ENCODE measurements at regions not wholly inside any gene's neighbourhood (a gene's known extent, or its start where the extent isn't known, plus 50 kb on each side); places are given as distances from the start of the nearest gene placed in this dataset.
"Not testable (repeated sequence)": the region's sequence is repeated elsewhere in the genome, so short reads cannot be mapped to it uniquely, and the experiment has no call there.

DNA sequence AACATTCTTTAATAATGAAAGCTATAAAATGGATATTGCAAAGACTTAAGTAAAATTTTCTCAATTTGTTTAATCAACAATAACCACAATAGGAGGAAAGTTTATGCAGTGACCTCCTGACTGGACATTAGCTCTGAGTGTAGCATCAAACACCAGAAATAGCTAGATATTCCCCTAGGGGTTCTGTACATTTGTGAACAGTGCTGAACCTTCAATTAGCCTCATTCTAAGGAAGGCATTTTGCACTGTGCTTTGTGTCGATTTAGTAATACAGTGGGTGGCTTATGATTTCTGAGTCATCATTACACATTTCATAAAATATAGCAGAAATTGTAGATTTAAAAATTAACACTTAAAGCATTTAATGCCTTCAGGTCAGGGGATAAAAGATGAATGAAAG lies 367.3 kb upstream of the PCDH15 start:
- DNase-seq (ENCODE audit: extremely low read depth, low read depth) = no peak
- no peak overlapping the region for H3K4me3 ChIP-seq (replicated peaks; ENCODE audit: low read depth, low read length)
- TF ChIP-seq, protein P1, sequence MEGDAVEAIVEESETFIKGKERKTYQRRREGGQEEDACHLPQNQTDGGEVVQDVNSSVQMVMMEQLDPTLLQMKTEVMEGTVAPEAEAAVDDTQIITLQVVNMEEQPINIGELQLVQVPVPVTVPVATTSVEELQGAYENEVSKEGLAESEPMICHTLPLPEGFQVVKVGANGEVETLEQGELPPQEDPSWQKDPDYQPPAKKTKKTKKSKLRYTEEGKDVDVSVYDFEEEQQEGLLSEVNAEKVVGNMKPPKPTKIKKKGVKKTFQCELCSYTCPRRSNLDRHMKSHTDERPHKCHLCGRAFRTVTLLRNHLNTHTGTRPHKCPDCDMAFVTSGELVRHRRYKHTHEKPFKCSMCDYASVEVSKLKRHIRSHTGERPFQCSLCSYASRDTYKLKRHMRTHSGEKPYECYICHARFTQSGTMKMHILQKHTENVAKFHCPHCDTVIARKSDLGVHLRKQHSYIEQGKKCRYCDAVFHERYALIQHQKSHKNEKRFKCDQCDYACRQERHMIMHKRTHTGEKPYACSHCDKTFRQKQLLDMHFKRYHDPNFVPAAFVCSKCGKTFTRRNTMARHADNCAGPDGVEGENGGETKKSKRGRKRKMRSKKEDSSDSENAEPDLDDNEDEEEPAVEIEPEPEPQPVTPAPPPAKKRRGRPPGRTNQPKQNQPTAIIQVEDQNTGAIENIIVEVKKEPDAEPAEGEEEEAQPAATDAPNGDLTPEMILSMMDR (IDR thresholded peaks at IDR 0.05; ENCODE audit: low read depth, low read length, missing control alignments) = no peak

DNA sequence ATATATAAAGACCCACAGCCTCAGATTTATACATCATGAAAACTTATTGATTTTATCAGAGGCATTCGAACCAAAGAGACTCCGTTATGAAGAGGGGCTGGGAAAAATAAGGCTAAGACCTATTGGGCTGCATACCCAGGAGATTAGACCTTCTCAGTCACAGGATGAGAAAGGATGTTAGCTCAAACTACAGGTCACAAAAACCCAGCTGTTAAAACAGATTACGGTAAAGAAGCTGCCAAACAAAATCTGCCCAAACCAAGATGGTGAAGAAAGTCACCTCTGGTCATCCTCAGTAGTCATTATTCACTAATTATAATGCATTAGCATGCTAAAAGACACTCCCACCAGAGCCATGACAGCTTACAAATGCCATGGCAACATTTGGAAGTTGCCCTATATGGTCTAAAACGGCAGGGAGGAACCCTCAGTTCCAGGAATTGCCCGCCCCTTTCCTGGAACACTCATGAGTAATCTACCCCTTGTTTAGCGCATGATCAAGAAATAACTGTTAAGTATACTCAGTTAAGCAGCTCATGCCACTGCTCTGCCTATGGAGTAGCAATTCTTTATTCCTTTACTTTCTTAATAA lies 362.5 kb upstream of the PCDH15 start:
- TF ChIP-seq, protein P1 (IDR thresholded peaks at IDR 0.05; ENCODE audit: low read depth, low read length, missing control alignments) = no peak
- DNase-seq (ENCODE audit: extremely low read depth, low read depth) = no peak
- no peak overlapping the region for H3K4me3 ChIP-seq (replicated peaks; ENCODE audit: low read depth, low read length)

DNA sequence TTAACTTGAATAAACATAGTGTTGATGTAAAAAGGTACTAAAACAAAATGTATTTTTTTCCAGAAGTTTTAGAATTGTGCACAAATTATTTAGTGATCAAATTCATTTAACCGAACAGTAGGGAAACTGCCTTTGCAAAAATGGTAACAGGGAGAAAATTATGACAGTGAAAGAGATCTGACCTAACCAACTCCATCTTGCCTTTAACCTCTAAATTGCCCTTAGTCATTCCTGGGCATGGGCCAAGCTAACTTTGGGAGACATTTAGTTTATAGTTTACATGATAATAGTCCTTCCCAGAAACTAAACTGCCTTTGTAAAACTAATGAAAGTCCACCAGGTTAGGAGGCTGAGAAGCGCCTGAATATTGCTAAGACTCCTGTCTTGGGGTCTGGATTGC lies 361.3 kb upstream of the PCDH15 start:
- not testable (repeated sequence) for DNase-seq (ENCODE audit: extremely low read depth, low read depth); H3K4me3 ChIP-seq (replicated peaks; ENCODE audit: low read depth, low read length)

DNA sequence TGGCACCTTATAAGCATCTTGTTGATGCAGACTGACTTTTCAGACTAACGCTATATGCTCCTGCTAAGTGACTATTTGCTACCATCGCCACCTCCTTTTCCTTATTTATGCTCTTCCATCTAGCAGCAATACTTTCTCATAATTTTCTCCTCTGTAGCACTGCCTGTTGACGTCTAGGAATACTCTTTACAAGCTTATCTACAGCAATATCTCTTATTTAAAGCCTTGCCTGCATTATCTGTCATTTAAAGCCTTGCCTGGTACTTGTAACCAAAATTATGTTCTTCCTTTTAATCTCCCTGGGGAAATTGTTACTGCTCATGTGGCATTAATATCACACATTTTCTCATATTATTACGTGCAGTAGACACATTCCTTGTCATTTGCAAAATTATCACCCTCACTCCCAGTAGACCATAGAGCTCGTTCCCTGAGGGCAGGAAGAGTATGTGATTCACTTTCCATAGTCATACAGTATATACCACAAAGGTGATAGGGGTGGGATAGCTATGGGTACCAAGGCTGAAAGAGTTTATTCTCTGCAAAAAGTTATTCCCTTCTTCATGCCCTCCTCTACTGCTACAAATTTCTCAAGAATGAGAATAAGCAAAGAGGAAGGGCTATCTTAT lies 359.7 kb upstream of the PCDH15 start:
- no peak overlapping the region for H3K4me3 ChIP-seq (replicated peaks; ENCODE audit: low read depth, low read length)
- TF ChIP-seq, protein P1 (IDR thresholded peaks at IDR 0.05; ENCODE audit: low read depth, low read length, missing control alignments) = no peak

DNA sequence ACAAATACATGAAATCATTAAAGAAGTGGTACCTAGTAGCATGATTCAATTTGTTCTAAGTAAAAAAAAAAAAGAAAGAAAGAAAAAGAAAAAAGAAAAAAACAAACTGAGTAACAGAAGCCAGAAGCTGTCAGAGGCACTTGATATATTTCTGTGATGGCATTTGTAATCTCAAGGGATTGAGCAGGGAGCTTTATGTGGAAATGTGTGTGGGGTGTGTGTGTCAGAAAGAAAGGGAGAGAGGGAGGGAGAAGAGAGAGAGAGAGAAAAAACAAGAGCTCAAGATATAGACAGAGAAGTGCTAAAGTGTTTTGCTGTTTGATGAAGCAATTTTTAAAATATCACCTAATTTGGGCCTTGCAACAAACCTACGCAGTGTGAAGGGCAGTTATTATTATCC lies 357.6 kb upstream of the PCDH15 start:
- TF ChIP-seq, protein P1 (IDR thresholded peaks at IDR 0.05; ENCODE audit: low read depth, low read length, missing control alignments) = no peak
- no peak overlapping the region for H3K4me3 ChIP-seq (replicated peaks; ENCODE audit: low read depth, low read length)
- no peak for DNase-seq (ENCODE audit: extremely low read depth, low read depth)

More for the DNA sequence above, 359.7 kb upstream of the PCDH15 start:
- no peak for DNase-seq (ENCODE audit: extremely low read depth, low read depth)

DNA sequence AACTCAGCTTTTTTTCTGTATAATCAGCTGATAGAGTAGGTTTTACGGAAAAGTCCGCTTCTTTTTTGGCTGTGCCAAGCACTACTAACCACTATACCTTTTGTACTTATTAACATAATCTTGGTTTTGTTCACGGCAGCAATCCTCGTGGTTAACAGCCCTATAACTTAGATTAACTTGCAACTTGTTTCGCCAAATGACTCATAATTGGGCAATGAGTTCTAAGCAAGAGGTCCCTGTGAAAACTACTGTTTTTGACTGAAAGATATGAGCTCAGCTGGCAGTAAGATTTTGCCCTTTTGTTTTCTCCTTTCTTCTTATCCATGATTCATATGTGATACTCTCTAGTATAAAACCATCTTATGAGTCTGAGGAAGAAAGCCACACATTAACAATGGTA lies 345.0 kb upstream of the PCDH15 start:
- TF ChIP-seq, protein P1 (IDR thresholded peaks at IDR 0.05; ENCODE audit: low read depth, low read length, missing control alignments) = no peak
- no peak for DNase-seq (ENCODE audit: extremely low read depth, low read depth)

DNA sequence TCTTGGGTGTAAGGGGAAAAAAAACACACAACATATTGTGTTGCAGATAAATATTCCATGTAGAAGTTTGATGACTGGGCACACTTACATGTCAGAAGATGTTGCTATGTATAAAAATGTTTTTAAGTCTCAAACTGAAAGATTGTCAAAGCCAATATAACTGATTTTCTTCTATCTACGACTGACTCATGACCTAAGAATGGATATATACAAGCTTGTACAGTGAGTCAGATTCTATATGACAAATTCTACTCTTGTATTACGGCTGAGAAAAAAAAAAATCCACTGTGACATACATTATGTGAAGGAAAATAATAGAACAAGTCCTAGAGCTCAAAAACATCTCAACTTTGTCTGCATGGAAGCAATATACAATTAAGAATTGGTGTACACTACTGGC lies 343.0 kb upstream of the PCDH15 start:
- TF ChIP-seq, protein P1 (IDR thresholded peaks at IDR 0.05; ENCODE audit: low read depth, low read length, missing control alignments) = no peak
- H3K4me3 ChIP-seq (replicated peaks; ENCODE audit: low read depth, low read length) = no peak overlapping the region
- no peak for DNase-seq (ENCODE audit: extremely low read depth, low read depth)

More for the DNA sequence above, 345.0 kb upstream of the PCDH15 start:
- no peak overlapping the region for H3K4me3 ChIP-seq (replicated peaks; ENCODE audit: low read depth, low read length)

Data from HFF-Myc (cell line).